ENCODE measurements at regions not wholly inside any gene's neighbourhood (a gene's known extent, or its start where the extent isn't known, plus 50 kb on each side); places are given as distances from the start of the nearest gene placed in this dataset.
A peak's percentile ranks its signal among the peaks of the same experiment; 100 is the strongest.
"Not testable (repeated sequence)": the region's sequence is repeated elsewhere in the genome, so short reads cannot be mapped to it uniquely, and the experiment has no call there.

DNA sequence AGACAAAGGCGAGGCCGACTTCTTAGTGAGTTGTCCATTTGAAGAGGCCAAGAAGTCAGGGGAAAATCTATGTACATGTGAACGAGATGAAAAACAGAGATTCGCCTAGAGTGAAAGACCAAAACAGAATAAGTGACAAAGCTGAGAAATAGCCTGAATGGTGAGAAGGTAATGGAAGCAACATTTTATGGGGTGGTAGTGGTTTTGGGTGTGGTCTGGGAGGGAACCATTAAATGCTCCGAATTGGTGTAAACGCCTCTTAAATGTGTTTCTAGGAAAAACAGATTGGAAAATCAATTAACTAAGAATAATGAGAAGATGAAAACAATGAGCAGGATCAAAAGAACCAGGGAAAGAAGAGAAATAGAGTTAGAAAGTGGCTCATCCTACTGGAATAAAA is 83.8 kb upstream of the MANSC4 start:
- no peaks in the 10 kb centered on the region for H3K27me3 ChIP-seq

GRCh38 chr12:27861428-27862167 is 81.6 kb upstream of the MANSC4 start:
- Histone ChIP-seq H3K27me3 (no peaks in the 10 kb centered on the region), H3K27ac (peak overlapping the region in 1 of 4 donors; percentile 2), H3K36me3 (no peaks in the 10 kb centered on the region), H3K9me3 (no peaks in the 10 kb centered on the region), H3K4me1 (no peaks in the 10 kb centered on the region), H3K4me3 (no peak overlapping the region)
- ATAC-seq (ENCODE audit: low FRiP score in 2 of 2) (peak in 1 of 2 donors; percentile 26), DNase-seq (peak in 1 of 2 donors; percentile 56)
- WGBS, 2 donors: 68 to 79% methylated on average over 8 of the region's 8 CpGs
- TF ChIP-seq POLR2A (IDR thresholded peaks at IDR 0.05) (no peak), EP300 (IDR thresholded peaks at IDR 0.05) (peak in 1 of 4 donors; percentile 30), POLR2AphosphoS5 (IDR thresholded peaks at IDR 0.05) (peak; percentile 80)
- TF ChIP-seq, protein P1, sequence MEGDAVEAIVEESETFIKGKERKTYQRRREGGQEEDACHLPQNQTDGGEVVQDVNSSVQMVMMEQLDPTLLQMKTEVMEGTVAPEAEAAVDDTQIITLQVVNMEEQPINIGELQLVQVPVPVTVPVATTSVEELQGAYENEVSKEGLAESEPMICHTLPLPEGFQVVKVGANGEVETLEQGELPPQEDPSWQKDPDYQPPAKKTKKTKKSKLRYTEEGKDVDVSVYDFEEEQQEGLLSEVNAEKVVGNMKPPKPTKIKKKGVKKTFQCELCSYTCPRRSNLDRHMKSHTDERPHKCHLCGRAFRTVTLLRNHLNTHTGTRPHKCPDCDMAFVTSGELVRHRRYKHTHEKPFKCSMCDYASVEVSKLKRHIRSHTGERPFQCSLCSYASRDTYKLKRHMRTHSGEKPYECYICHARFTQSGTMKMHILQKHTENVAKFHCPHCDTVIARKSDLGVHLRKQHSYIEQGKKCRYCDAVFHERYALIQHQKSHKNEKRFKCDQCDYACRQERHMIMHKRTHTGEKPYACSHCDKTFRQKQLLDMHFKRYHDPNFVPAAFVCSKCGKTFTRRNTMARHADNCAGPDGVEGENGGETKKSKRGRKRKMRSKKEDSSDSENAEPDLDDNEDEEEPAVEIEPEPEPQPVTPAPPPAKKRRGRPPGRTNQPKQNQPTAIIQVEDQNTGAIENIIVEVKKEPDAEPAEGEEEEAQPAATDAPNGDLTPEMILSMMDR (IDR thresholded peaks at IDR 0.05): no peak

More for the DNA sequence above, 83.8 kb upstream of the MANSC4 start:
- no peak for TF ChIP-seq POLR2A (IDR thresholded peaks at IDR 0.05)
- no peak for TF ChIP-seq POLR2AphosphoS5 (IDR thresholded peaks at IDR 0.05)
- TF ChIP-seq, protein P1 (IDR thresholded peaks at IDR 0.05): no peak
- no peak for TF ChIP-seq EP300 (IDR thresholded peaks at IDR 0.05)
- Histone ChIP-seq H3K36me3 (no peaks in the 10 kb centered on the region), H3K27ac (peak overlapping the region in 1 of 4 donors; percentile 21), H3K4me1 (no peaks in the 10 kb centered on the region), H3K9me3 (no peaks in the 10 kb centered on the region), H3K4me3 (no peak overlapping the region)
- 88 to 92% methylated on average over 6 of the region's 6 CpGs for WGBS, 2 donors
- DNase-seq (no peak), ATAC-seq (ENCODE audit: low FRiP score in 2 of 2) (no peak)

DNA sequence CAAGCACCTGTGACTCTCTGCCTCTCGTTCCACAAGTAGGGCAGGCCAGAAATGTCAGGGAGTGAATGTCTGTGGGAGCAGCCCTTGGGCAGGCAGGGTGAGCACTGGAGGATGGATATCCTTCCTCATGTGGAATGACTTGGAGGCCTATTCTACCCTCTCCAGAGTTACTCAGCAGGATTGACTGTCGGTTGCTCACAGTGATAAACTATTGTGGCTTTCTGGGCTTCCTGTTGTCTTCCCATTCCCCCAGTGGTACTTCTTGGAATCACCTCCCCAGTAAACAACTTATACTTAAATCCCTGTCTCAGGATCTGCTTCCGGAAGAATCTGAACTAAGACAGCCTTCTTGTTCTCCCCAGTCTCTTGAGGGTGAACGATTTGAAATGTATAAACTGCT is 79.6 kb upstream of the MANSC4 start:
- no peaks in the 10 kb centered on the region for H3K27me3 ChIP-seq
- no peak for TF ChIP-seq EP300 (IDR thresholded peaks at IDR 0.05)
- TF ChIP-seq, protein P1 (IDR thresholded peaks at IDR 0.05): no peak
- no peak for TF ChIP-seq POLR2AphosphoS5 (IDR thresholded peaks at IDR 0.05)
- no peak for TF ChIP-seq POLR2A (IDR thresholded peaks at IDR 0.05)
- no peak overlapping the region for H3K4me3 ChIP-seq
- DNase-seq (no peak), ATAC-seq (ENCODE audit: low FRiP score in 2 of 2) (no peak)
- no peak overlapping the region for H3K27ac ChIP-seq
- H3K4me1 ChIP-seq: no peaks in the 10 kb centered on the region
- no peaks in the 10 kb centered on the region for H3K36me3 ChIP-seq
- 76 to 82% methylated on average over 4 of the region's 4 CpGs for WGBS, 2 donors
- H3K9me3 ChIP-seq: no peaks in the 10 kb centered on the region

- H3K36me3 ChIP-seq; DNase-seq; H3K4me1 ChIP-seq; H3K27ac ChIP-seq; H3K9me3 ChIP-seq; ATAC-seq (ENCODE audit: low FRiP score in 2 of 2); H3K27me3 ChIP-seq; H3K4me3 ChIP-seq: not testable (repeated sequence)
Measured at GRCh38 chr12:27857006-27857405, 77.0 kb upstream of the MANSC4 start.

DNA sequence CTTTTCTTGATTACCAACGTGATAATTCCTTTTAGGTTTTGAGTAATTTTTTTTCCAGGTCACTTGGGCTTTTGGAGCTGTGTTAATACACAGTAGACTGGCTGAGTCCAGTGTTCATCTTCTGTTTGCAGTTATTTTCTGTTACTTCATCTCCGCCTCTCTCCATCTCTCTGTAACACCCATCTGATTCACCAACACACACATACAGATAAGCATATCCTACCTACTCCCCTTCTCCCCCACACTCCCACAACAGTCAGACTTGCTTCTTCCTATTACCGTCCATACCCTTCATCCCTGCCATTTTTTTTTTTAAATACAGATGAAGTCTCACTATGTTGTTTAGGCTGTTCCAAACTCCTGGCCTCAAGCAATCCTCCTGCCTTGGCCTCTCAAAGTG is 72.7 kb upstream of the MANSC4 start:
- TF ChIP-seq EP300 (IDR thresholded peaks at IDR 0.05) (no peak), POLR2A (IDR thresholded peaks at IDR 0.05) (no peak), POLR2AphosphoS5 (IDR thresholded peaks at IDR 0.05) (no peak)
- TF ChIP-seq, protein P1 (IDR thresholded peaks at IDR 0.05): no peak
- H3K27me3 ChIP-seq: no peaks in the 10 kb centered on the region
- no peak overlapping the region for H3K4me3 ChIP-seq
- no peaks in the 10 kb centered on the region for H3K4me1 ChIP-seq
- WGBS, 2 donors: 79 to 90% methylated on average over 3 of the region's 3 CpGs
- H3K36me3 ChIP-seq: no peaks in the 10 kb centered on the region
- DNase-seq (no peak), ATAC-seq (ENCODE audit: low FRiP score in 2 of 2) (no peak)
- no peak overlapping the region for H3K27ac ChIP-seq
- no peaks in the 10 kb centered on the region for H3K9me3 ChIP-seq
